SK-N-SH (cell line): ENCODE measurements at regions not wholly inside any gene's neighbourhood (a gene's known extent, or its start where the extent isn't known, plus 50 kb on each side); places are given as distances from the start of the nearest gene placed in this dataset.

ENCODE experiments used
- NRF1 ChIP-seq: IDR thresholded peaks from 2 replicates; pipeline ENCODE4 v1.6.1; 2012; ENCODE audit warnings: low read depth, mild to moderate bottlenecking, low read length
- RCOR1 ChIP-seq: fragments of 150-350 bp; IDR thresholded peaks from 2 replicates; pipeline ENCODE4 v1.6.1; 2017; ENCODE audit warnings: antibody characterized with exemption, low read length
- YY1 ChIP-seq: IDR thresholded peaks from 2 replicates; pipeline ENCODE4 v1.4.0; 2012; ENCODE audit warnings: low read depth, mild to moderate bottlenecking
- TF ChIP-seq, protein P1 (sequence below): fragments of 200-600 bp; sonication (generic); IDR thresholded peaks from 2 replicates; pipeline ENCODE4 v1.6.1; 2017; ENCODE audit warnings: antibody characterized with exemption, mild to moderate bottlenecking, moderate library complexity
- TF ChIP-seq, protein P2 (sequence below): IDR thresholded peaks from 2 replicates; pipeline ENCODE4; 2012
- TF ChIP-seq, protein P3 (sequence below): IDR thresholded peaks from 2 replicates; pipeline ENCODE4 v1.4.0; 2012; ENCODE audit warnings: low read depth
- TF ChIP-seq, protein P4 (sequence below): IDR thresholded peaks from 2 replicates; pipeline ENCODE4 v1.4.0; 2012; ENCODE audit warnings: low read depth, borderline replicate concordance
- TF ChIP-seq, protein P5 (sequence below): IDR thresholded peaks from 2 replicates; pipeline ENCODE4 v1.4.0; 2012; ENCODE audit warnings: low read depth, borderline replicate concordance

DNA sequence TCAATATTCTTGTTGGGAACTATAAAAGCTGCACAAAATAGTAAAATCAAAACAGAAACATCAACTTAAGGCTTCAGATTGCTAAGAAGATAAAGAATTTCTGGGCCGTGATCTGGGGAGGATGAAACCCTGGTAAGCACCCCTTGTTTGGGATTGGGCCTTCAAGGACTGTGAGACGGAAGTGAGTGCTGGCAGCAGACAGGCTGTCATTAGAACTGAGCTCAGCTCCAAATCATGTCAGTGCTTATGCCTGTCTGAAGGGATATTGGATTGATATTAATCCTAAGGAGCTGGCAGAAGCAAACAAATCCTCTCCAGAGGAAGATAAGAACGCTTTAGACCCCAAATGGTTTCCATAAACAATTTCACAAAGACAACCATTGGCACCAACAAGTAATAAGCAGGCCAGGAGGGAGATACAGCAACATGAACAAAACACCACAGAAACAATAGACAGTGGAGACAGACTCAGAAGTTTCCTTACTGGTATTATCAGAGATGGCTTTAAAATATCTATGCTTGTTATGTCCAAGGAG, 72.6 kb upstream of the CTXND1 start:
- TF ChIP-seq, protein P1, sequence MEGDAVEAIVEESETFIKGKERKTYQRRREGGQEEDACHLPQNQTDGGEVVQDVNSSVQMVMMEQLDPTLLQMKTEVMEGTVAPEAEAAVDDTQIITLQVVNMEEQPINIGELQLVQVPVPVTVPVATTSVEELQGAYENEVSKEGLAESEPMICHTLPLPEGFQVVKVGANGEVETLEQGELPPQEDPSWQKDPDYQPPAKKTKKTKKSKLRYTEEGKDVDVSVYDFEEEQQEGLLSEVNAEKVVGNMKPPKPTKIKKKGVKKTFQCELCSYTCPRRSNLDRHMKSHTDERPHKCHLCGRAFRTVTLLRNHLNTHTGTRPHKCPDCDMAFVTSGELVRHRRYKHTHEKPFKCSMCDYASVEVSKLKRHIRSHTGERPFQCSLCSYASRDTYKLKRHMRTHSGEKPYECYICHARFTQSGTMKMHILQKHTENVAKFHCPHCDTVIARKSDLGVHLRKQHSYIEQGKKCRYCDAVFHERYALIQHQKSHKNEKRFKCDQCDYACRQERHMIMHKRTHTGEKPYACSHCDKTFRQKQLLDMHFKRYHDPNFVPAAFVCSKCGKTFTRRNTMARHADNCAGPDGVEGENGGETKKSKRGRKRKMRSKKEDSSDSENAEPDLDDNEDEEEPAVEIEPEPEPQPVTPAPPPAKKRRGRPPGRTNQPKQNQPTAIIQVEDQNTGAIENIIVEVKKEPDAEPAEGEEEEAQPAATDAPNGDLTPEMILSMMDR, result no peak
- TF ChIP-seq, protein P2, sequence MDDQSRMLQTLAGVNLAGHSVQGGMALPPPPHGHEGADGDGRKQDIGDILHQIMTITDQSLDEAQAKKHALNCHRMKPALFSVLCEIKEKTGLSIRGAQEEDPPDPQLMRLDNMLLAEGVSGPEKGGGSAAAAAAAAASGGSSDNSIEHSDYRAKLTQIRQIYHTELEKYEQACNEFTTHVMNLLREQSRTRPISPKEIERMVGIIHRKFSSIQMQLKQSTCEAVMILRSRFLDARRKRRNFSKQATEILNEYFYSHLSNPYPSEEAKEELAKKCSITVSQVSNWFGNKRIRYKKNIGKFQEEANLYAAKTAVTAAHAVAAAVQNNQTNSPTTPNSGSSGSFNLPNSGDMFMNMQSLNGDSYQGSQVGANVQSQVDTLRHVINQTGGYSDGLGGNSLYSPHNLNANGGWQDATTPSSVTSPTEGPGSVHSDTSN, result no peak
- TF ChIP-seq, protein P3, sequence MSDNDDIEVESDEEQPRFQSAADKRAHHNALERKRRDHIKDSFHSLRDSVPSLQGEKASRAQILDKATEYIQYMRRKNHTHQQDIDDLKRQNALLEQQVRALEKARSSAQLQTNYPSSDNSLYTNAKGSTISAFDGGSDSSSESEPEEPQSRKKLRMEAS, result no peak
- no peak for TF ChIP-seq NRF1
- TF ChIP-seq, protein P4, sequence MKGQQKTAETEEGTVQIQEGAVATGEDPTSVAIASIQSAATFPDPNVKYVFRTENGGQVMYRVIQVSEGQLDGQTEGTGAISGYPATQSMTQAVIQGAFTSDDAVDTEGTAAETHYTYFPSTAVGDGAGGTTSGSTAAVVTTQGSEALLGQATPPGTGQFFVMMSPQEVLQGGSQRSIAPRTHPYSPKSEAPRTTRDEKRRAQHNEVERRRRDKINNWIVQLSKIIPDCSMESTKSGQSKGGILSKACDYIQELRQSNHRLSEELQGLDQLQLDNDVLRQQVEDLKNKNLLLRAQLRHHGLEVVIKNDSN, result no peak
- no peak for TF ChIP-seq RCOR1
- no peak for TF ChIP-seq YY1
- TF ChIP-seq, protein P5, sequence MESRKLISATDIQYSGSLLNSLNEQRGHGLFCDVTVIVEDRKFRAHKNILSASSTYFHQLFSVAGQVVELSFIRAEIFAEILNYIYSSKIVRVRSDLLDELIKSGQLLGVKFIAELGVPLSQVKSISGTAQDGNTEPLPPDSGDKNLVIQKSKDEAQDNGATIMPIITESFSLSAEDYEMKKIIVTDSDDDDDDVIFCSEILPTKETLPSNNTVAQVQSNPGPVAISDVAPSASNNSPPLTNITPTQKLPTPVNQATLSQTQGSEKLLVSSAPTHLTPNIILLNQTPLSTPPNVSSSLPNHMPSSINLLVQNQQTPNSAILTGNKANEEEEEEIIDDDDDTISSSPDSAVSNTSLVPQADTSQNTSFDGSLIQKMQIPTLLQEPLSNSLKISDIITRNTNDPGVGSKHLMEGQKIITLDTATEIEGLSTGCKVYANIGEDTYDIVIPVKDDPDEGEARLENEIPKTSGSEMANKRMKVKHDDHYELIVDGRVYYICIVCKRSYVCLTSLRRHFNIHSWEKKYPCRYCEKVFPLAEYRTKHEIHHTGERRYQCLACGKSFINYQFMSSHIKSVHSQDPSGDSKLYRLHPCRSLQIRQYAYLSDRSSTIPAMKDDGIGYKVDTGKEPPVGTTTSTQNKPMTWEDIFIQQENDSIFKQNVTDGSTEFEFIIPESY, result no peak
